HG03354 (cell line): ENCODE measurements at regions not wholly inside any gene's neighbourhood (a gene's known extent, or its start where the extent isn't known, plus 50 kb on each side); places are given as distances from the start of the nearest gene placed in this dataset.
A peak's percentile ranks its signal among the peaks of the same experiment; 100 is the strongest.

Experiments
- ATAC-seq: cut with Tn5 transposase; IDR thresholded peaks from one replicate; pipeline ENCODE4 v1.9.1; 2021; ENCODE audit warnings: mild to moderate bottlenecking; ENCODE audit not compliant: unreplicated experiment, poor library complexity, severe bottlenecking

GRCh38 chr2:54387059-54387991 lies 68.8 kb upstream of the SPTBN1 start:
- no peak for ATAC-seq

GRCh38 chr2:54388076-54388475 lies 68.1 kb upstream of the SPTBN1 start:
- no peak for ATAC-seq

GRCh38 chr2:54392555-54393324 lies 63.4 kb upstream of the SPTBN1 start:
- ATAC-seq = no peak

- peak; percentile 80 for ATAC-seq
Measured at GRCh38 chr2:54394392-54394791, 61.7 kb upstream of the SPTBN1 start.

GRCh38 chr2:54396107-54396506 lies 60.0 kb upstream of the SPTBN1 start:
- ATAC-seq = no peak

- ATAC-seq = no peak
Measured at GRCh38 chr2:54396798-54397197, 59.3 kb upstream of the SPTBN1 start.

- no peak for ATAC-seq
Measured at GRCh38 chr2:54397426-54397825, 58.7 kb upstream of the SPTBN1 start.

- ATAC-seq = no peak
Measured at GRCh38 chr2:54401554-54401953, 54.6 kb upstream of the SPTBN1 start.

GRCh38 chr2:54402350-54402749 lies 53.8 kb upstream of the SPTBN1 start:
- ATAC-seq = no peak

- ATAC-seq = no peak
Measured at GRCh38 chr2:54403512-54404238, 52.5 kb upstream of the SPTBN1 start.

GRCh38 chr2:54404270-54404669 lies 51.9 kb upstream of the SPTBN1 start:
- no peak for ATAC-seq

- no peak for ATAC-seq
Measured at GRCh38 chr2:54406031-54406430, 50.1 kb upstream of the SPTBN1 start.
